Astrocyte of the spinal cord (primary cell): ENCODE measurements at regions not wholly inside any gene's neighbourhood (a gene's known extent, or its start where the extent isn't known, plus 50 kb on each side); places are given as distances from the start of the nearest gene placed in this dataset.
A peak's percentile ranks its signal among the peaks of the same experiment; 100 is the strongest.

ENCODE experiments used
- DNase-seq: peaks from one replicate; pipeline ENCODE4 v3.0.0; 2011; ENCODE audit warnings: low read depth, low spot score
- H3K4me3 ChIP-seq: 2 replicates; pipeline ENCODE4 v1.5.1; 2011; ENCODE audit warnings: low read depth, mild to moderate bottlenecking, low read length, moderate library complexity
- CTCF ChIP-seq: IDR thresholded peaks from 2 replicates; pipeline ENCODE4 v1.5.1; 2012; ENCODE audit warnings: low read depth, mild to moderate bottlenecking, low read length, inconsistent platforms
- in situ Hi-C: cut with HindIII; loops from 2 replicates; pipeline ENCODE4 v1.10.0; 2017; ENCODE audit warnings: low sequenced_read_pairs

GRCh38 chr2:191578031-191578430, 99.9 kb upstream of the NABP1 start:
- TF ChIP-seq CTCF: no peak
- DNase-seq: no peak
- in situ Hi-C loops: no loop called here
- no peak overlapping the region for H3K4me3 ChIP-seq

- in situ Hi-C loops: no loop called here
- DNase-seq: no peak
- no peak for TF ChIP-seq CTCF
- H3K4me3 ChIP-seq: no peak overlapping the region
These were observed 97.4 kb upstream of the NABP1 start for GRCh38 chr2:191580581-191580980.

GRCh38 chr2:191581003-191581402, 96.9 kb upstream of the NABP1 start:
- TF ChIP-seq CTCF: no peak
- no peak overlapping the region for H3K4me3 ChIP-seq
- in situ Hi-C loops: no loop called here
- no peak for DNase-seq

- no peak for TF ChIP-seq CTCF
- peak; percentile 53 for DNase-seq
- in situ Hi-C loops: no loop called here
- no peak overlapping the region for H3K4me3 ChIP-seq
These were observed 95.6 kb upstream of the NABP1 start for GRCh38 chr2:191582355-191582754.

GRCh38 chr2:191591025-191591424, 86.9 kb upstream of the NABP1 start:
- DNase-seq: no peak
- no peak overlapping the region for H3K4me3 ChIP-seq
- no peak for TF ChIP-seq CTCF
- in situ Hi-C loops: no loop called here

GRCh38 chr2:191593622-191594385, 84.1 kb upstream of the NABP1 start:
- no peak overlapping the region for H3K4me3 ChIP-seq
- in situ Hi-C loops: no loop called here
- peak; percentile 22 for DNase-seq

More at GRCh38 chr2:191593622-191594385, 84.1 kb upstream of the NABP1 start:
- no peak for TF ChIP-seq CTCF
